CD4-positive, alpha-beta T cell treated with Interleukin-15 for 1 hour (primary cell): ENCODE measurements at regions not wholly inside any gene's neighbourhood (a gene's known extent, or its start where the extent isn't known, plus 50 kb on each side); places are given as distances from the start of the nearest gene placed in this dataset.
"Not testable (repeated sequence)": the region's sequence is repeated elsewhere in the genome, so short reads cannot be mapped to it uniquely, and the experiment has no call there.

Source experiments
- DNase-seq: peaks from one replicate; pipeline ENCODE4 v3.0.0-alpha.2; 2020

DNA sequence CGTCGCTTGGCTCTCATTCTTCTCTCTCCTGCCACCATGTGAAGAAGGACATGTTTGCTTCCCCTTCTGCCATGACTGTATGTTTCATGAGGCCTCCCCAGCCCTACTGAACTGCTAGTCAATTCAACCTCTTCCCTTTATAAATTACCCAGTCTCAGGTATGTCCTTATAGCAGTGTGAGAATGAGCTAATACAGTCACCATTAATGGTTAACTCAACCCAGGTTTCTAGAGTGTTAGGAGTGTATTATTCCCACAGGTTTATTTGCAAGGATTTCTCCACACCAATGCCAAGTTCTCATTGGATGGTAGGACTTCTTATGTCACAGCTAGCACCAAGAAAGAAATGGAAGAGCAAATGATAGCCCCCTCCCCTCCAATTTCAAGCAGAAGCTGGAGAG, 71.9 kb downstream of the DYNAP start:
- DNase-seq = no peak

DNA sequence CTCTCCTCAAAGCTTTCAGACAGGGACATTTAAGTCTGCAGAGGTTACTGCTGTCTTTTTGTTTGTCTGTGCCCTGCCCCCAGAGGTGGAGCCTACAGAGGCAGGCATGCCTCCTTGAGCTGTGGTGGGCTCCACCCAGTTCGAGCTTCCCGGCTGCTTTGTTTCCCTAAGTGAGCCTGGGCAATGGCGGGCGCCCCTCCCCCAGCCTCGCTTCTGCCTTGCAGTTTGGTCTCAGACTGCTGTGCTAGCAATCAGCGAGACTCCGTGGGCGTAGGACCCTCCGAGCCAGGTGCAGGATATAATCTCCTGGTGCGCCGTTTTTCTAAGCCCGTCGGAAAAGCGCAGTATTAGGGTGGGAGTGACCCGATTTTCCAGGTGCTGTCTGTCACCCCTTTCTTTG, 78.7 kb downstream of the DYNAP start:
- DNase-seq = not testable (repeated sequence)

GRCh38 chr18:54671291-54671881, 80.3 kb downstream of the DYNAP start:
- no peak for DNase-seq

DNA sequence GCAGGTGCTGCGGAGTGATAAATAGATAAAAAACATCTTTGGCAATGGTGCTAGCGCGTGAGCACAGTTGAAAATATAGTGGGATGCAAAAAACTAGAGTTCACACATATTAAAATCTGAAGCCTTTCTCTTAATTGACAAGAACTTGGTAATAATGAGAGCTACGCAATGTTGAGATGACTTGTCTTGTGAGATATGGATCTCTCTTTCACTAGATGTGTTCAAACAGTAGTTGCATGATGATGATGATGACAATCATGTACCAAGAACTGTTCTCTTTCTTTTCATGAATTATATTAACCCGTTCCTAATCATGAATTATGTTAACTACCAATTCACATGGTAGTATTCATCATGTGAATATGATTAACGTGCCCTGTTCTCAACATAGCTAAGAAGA, 81.1 kb downstream of the DYNAP start:
- DNase-seq = no peak

- DNase-seq = no peak
These were observed 81.9 kb downstream of the DYNAP start for GRCh38 chr18:54672846-54673475.

GRCh38 chr18:54673936-54674335, 82.9 kb downstream of the DYNAP start:
- DNase-seq = no peak

DNA sequence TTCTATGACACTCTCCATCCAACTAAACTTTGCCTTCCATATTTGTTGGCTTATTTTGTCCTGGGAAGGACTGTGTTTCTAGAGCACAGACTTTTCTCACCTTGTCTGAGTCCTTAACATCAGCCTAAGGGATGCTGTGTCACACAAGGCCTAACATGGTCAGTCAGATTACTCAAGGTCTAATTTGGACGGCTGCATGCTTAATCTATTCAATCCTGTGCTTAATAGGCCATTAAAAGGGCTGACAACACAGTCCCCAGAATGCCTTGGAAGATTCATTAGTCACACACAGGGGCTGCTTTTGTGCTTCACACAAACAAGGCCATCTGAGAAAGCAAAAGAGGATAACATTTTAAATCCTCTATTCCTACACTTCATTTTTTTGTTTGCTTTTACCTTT, 84.0 kb downstream of the DYNAP start:
- no peak for DNase-seq

- no peak for DNase-seq
These were observed 88.5 kb downstream of the DYNAP start for GRCh38 chr18:54679318-54680149.

- DNase-seq = no peak
These were observed 93.7 kb downstream of the DYNAP start for GRCh38 chr18:54684784-54685183.

- no peak for DNase-seq
These were observed 98.3 kb downstream of the DYNAP start for GRCh38 chr18:54689319-54689718.

- no peak for DNase-seq
These were observed 99.2 kb downstream of the DYNAP start for GRCh38 chr18:54690198-54690597.

DNA sequence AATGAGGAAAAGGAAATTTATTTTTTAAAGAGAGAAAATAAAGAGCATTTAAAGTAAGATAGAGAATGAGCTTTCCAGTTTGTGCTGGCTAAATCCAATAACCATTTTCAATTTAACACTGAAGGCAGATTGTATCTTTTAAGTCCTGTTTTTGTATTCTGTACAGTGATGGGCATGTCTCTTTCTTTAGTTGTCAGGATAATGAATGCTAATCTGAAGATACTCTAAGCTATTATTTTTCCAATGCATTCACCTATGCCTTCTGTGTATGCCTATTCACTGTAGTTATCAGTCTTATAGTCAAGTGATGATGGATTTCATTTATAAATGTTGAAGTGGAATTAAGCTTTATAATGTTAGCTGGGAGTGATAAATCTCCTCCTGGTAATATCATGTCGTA, 101.4 kb downstream of the DYNAP start:
- no peak for DNase-seq

GRCh38 chr18:54696616-54697293, 105.7 kb downstream of the DYNAP start:
- no peak for DNase-seq

DNA sequence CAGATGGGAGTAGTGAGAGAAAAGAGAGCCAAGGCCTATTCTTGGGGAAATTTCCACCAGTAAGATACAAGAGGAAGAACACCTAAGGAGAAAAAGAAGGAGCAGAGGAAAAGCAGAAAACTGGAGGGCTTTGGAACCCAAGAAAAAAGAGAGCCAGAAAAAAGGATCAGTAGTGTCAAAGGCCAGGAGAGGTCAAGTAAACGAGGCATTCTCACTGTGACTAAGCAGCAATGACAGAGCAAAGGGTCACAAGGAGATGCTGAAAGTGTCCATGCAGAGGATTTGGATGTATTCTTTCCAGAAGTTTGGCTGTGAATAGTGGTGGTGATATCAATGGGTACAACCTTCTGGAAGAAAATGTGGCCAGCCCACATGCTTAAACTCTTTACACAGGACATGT, 109.5 kb downstream of the DYNAP start:
- no peak for DNase-seq

DNA sequence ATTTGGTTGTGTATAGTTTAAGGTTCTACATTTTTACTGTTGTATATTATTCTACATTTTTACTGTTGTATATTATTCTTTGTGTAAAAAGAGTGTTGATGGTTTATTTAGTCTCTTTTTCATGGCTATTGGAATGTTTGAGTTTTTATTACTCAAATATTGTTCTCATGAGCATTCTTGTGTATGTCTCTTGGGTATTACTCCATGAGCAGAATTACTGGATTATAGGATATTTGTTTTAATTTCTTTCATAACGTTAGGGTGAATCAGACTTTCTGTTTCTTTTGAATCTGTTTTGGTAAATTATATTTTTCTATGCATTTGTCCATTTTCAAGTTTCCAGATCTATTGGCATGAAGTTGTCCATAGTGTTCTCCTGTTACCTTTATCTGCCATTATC, 111.6 kb downstream of the DYNAP start:
- DNase-seq = no peak

DNA sequence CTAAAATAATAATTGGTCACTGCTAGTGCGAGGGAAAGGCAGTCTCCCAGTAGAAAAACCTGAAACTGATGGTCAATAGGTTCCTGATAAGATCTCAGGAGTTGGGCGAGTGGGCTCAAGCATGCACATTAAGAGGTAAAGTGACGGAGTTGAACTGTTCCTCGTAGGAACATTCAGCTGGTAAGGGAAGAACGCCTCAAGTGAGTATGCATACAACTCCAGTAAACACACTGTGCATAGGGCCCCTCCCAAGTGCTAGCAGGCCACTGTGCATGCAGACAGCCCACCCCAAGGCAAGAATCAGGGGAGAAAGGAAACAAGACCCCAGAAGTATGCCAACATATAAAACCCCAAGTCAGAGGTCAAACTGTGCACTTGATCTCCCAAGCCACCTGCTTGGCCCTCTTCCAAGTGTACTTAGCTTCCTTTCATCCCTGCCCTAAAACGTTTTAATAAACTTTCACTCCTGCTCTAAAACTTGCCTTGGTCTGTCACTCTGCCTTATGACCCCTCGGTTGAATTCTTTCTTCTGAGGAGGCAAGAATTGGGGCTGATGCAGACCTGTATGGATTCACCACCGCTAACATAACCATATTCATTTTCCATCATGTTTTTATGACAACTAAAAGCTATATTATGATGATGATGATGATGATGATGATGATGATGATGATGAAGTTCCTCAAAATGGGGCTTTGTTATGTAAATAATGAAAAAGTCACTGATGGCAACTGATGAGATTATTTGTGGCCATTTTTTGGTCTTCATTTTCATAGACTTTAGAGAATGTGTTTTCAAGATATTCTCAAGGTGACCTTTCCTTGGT, 118.0 kb upstream of the RAB27B start:
- DNase-seq = no peak

- no peak for DNase-seq
These were observed 117.4 kb upstream of the RAB27B start for GRCh38 chr18:54710900-54711281.

- DNase-seq = no peak
These were observed 116.0 kb upstream of the RAB27B start for GRCh38 chr18:54712306-54712705.

DNA sequence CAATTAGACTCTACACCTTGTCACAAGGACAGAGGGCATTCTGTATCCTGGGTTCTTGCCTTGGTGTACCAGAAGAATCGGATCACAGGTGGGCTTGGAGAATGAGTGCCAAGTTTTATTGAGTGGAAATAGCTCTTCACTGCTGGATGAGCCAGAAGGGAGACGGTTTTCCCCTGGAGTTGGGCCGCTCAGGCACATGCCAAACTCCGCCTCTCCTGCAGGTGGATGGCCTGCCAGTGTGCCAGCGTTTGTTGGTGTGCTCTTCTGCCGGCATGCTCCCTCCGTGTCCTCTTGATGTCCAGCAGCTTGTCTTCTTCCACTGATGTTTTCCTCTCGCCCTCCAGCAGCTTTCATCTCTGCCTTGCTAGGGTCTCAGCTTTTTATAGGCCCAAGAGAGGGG, 115.5 kb upstream of the RAB27B start:
- DNase-seq = no peak

DNA sequence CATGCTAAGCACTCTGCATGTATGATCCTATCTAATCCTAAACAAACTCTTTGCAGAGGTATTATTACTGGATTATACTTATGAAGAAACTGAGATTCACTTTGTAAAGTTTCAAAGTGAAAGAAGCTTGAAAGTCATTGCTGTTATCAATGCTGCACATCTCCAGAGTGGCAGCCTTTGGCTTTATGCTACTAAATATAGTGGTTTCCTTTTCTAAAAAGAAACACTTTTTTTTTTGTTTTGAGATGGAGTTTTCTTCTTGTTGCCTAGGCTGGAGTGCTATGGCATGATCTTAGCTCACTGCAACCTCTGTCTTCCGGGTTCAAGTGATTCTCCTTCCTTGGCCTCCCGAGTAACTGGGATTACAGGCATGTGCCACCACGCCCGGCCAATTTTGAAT, 114.9 kb upstream of the RAB27B start:
- DNase-seq = no peak

DNA sequence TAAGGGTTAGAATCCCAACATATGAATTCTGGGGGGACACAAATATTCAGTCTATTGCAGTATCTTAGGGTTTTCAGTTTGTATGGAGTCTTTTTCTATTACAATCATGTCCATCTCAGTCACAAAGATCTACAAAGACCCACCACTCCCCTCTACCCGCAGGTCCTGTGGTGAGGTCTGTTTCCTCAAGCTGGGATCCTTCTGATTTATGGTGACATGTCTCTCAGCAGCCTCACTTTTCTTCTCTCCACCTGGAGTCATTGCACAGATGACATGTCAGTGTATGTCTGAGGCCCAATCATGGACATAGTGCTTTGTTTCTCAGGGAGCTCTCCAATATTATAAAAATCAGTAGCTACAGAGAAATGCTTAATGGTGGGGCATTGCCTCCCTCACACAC, 113.4 kb upstream of the RAB27B start:
- no peak for DNase-seq

DNA sequence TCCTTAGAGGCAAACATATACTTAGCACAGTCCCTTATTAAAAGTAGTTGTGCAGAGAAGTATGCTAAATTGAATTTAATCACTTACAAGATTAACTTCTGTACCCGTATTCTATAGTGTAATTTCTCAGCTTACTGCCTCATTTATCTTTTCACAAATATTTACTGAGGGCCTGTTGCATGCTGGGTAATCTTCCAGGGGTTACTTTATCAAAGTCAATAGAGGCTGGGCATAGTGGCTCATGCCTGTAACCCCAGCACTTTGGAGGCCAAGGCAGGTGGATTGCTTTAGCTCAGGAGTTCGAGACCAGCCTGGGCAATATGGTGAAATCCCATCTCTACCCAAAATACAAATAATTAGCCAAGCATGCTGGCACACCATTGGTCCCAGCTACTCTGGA, 111.7 kb upstream of the RAB27B start:
- no peak for DNase-seq
